HEK293 (cell line): ENCODE measurements at regions not wholly inside any gene's neighbourhood (a gene's known extent, or its start where the extent isn't known, plus 50 kb on each side); places are given as distances from the start of the nearest gene placed in this dataset.

ENCODE experiments used
- CTCF ChIP-seq: fragments of 450-650 bp; formaldehyde crosslinking; IDR thresholded peaks from 2 replicates; pipeline ENCODE4 v1.5.1; 2016; ENCODE audit warnings: missing biosample characterization, missing genetic modification characterization
- HIC1 ChIP-seq: fragments of 450-650 bp; formaldehyde crosslinking; IDR thresholded peaks from 2 replicates; pipeline ENCODE4 v1.5.1; 2016; ENCODE audit warnings: missing biosample characterization, missing genetic modification characterization
- PATZ1 ChIP-seq: fragments of 450-650 bp; formaldehyde crosslinking; IDR thresholded peaks from 2 replicates; pipeline ENCODE4 v1.5.1; 2016; ENCODE audit warnings: missing biosample characterization, missing genetic modification characterization
- RBAK ChIP-seq: fragments of 450-650 bp; formaldehyde crosslinking; IDR thresholded peaks from 2 replicates; pipeline ENCODE4 v1.5.1; 2016; ENCODE audit warnings: missing biosample characterization, missing genetic modification characterization
- YY1 ChIP-seq: fragments of 450-650 bp; formaldehyde crosslinking; IDR thresholded peaks from 2 replicates; pipeline ENCODE4 v1.5.1; 2018; ENCODE audit warnings: missing biosample characterization, missing genetic modification characterization
- ZBTB21 ChIP-seq: fragments of 450-650 bp; formaldehyde crosslinking; IDR thresholded peaks from 2 replicates; pipeline ENCODE4 v1.5.1; 2017; ENCODE audit warnings: missing biosample characterization, missing genetic modification characterization
- ZNF155 ChIP-seq: fragments of 450-650 bp; formaldehyde crosslinking; IDR thresholded peaks from 2 replicates; pipeline ENCODE4 v1.5.1; 2016; ENCODE audit warnings: missing biosample characterization, missing genetic modification characterization
- ZNF366 ChIP-seq: fragments of 450-650 bp; formaldehyde crosslinking; conservative IDR thresholded peaks from 2 replicates; pipeline ENCODE4 v1.5.1; 2016; ENCODE audit warnings: missing biosample characterization, missing genetic modification characterization
- ZNF514 ChIP-seq: fragments of 450-650 bp; formaldehyde crosslinking; IDR thresholded peaks from 2 replicates; pipeline ENCODE4 v1.5.1; 2016; ENCODE audit warnings: missing biosample characterization, missing genetic modification characterization
- ZNF626 ChIP-seq: fragments of 450-650 bp; sonication (Bioruptor Pico); formaldehyde crosslinking; IDR thresholded peaks from 2 replicates; pipeline ENCODE4 v1.5.1; 2018; ENCODE audit warnings: missing biosample characterization, missing genetic modification characterization, inconsistent platforms
- TF ChIP-seq, protein P1 (sequence below): fragments of 450-650 bp; IDR thresholded peaks from 2 replicates; pipeline ENCODE4 v1.5.1; 2018; ENCODE audit warnings: missing biosample characterization, missing genetic modification characterization

DNA sequence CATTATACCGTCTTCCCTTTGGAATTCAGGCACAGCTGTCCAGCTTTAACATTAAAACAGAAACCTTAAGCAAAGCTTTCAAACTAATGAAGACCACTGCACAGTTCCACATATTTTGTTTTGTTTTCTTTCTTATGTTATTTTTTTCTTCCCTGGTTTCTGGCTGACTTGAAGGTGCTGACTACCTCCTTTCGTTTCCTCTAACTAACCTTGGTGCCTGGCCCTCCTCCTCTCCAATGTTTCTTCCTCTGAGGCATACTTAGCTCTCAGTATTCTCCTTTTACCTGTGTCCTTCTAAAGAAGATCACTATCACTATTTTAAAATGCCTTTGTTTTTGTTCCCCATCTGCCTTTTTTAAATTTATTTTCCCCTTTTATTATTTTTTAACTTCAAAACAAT is 433.3 kb upstream of the SPHKAP start:
- no peak for TF ChIP-seq CTCF (tag by site-specific recombination)
- no peak for TF ChIP-seq ZNF626 (tag by site-specific recombination)
- TF ChIP-seq, protein P1, sequence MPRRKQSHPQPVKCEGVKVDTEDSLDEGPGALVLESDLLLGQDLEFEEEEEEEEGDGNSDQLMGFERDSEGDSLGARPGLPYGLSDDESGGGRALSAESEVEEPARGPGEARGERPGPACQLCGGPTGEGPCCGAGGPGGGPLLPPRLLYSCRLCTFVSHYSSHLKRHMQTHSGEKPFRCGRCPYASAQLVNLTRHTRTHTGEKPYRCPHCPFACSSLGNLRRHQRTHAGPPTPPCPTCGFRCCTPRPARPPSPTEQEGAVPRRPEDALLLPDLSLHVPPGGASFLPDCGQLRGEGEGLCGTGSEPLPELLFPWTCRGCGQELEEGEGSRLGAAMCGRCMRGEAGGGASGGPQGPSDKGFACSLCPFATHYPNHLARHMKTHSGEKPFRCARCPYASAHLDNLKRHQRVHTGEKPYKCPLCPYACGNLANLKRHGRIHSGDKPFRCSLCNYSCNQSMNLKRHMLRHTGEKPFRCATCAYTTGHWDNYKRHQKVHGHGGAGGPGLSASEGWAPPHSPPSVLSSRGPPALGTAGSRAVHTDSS = no peak
- no peak for TF ChIP-seq ZNF155 (tag by site-specific recombination)
- TF ChIP-seq RBAK (tag by site-specific recombination) = no peak
- TF ChIP-seq ZNF514 (tag by site-specific recombination) = no peak
- TF ChIP-seq PATZ1 = no peak
- TF ChIP-seq YY1 = no peak
- TF ChIP-seq ZNF366 (tag by site-specific recombination) = no peak
- no peak for TF ChIP-seq ZBTB21 (tag by site-specific recombination)
- no peak for TF ChIP-seq HIC1 (tag by site-specific recombination)
